GM12874 (cell line): ENCODE measurements at regions not wholly inside any gene's neighbourhood (a gene's known extent, or its start where the extent isn't known, plus 50 kb on each side); places are given as distances from the start of the nearest gene placed in this dataset.

Source experiments
- CTCF ChIP-seq: IDR thresholded peaks from 2 replicates; pipeline ENCODE4 v1.5.1; 2011; ENCODE audit warnings: low read depth, mild to moderate bottlenecking, control low read depth, low read length, moderate library complexity; ENCODE audit not compliant: insufficient read depth

- no peak for TF ChIP-seq CTCF
These were observed 564.7 kb downstream of the KCNA4 start for GRCh38 chr11:29452146-29452545.

DNA sequence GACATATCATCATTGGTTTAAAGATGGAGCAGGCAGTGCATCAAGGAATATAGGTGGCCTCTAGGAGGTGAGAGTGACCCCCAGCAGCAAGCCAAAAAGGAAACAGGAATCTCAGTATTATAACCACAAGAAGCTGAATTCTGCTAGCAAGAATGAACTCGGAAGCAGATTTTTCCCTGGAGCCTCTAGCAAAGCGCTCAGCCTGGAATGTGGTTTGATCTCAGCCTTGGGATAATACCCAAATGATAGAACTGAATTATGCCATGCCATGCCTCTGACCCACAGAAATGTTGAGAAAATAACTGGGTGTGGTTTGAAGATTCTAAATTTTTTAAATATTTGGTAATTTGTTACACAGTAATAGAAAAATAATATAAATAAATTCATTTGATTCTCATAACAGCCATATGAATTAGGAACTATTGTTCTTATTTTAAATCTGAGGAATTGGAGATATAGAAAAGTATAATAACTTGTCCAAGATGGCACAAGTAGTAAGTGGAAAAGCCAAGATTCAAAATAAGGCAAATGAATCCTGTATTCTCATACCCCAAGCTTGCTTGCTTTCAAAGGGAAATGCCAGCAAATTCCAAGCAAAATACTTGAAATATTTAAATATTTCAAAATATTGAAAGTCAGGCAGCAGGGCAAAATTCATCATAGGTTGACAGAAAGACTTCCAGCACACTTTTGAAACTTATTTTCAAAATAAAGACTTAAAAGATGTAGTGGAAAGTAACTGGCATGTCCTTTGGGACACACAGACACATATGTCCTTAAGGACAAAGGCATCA is 567.4 kb downstream of the KCNA4 start:
- no peak for TF ChIP-seq CTCF

DNA sequence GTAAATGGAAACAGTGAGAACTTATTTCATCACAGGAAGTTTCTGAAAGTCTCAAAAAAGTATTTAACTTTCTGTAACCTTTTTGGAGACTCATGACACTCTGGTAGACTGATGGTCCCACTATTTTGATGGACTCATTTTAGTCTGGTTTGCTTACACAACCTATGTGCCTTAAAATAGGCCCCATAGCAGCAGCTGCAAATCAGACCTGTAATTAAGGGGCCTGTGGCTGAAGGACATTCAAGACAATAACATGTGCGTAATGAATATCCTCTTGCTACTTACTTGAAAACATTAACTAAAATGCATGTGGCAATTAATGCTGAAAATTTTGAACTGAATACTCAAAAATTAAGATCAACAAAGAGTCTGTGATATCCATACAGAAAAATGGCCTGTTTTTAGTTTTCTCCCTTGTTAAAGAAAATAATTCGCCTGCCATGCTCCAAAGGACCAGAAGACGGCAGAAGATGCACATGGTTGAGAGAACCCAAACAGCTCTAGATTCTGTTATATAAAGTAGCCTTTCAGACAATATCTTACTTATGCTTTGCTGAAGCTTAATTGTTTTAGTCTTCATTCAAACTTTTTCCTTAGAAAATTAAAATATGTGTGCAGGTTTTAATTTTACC is 568.5 kb downstream of the KCNA4 start:
- no peak for TF ChIP-seq CTCF

- no peak for TF ChIP-seq CTCF
These were observed 569.0 kb downstream of the KCNA4 start for GRCh38 chr11:29447821-29448220.

GRCh38 chr11:29446132-29446531 is 570.7 kb downstream of the KCNA4 start:
- no peak for TF ChIP-seq CTCF

DNA sequence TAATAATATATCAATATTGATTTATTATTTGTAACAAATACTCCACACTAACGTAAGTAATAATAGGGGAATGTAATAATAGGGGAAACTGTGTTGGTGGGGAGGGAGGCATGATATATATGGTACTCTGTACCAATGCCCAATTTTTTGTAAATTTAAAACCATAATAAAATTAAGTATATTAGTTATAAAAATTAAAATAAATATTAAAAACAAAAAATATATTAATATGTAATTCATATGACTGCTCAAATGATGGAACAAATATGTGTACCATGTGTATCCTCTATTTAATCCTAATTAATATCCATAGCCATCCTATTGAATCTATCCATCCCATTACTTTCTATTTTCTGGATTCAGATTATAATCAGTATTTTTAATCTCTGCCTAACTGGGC is 578.0 kb downstream of the KCNA4 start:
- no peak for TF ChIP-seq CTCF

- TF ChIP-seq CTCF: no peak
These were observed 581.4 kb downstream of the KCNA4 start for GRCh38 chr11:29435421-29435820.
